OCI-LY7 (cell line): ENCODE measurements at regions not wholly inside any gene's neighbourhood (a gene's known extent, or its start where the extent isn't known, plus 50 kb on each side); places are given as distances from the start of the nearest gene placed in this dataset.

Experiments used
- BruUV-seq: library from RNA; stranded (reverse); fragments of 400-500 nt; replicated peaks from 2 replicates; lab custom pipeline; 2021; lab: Mats Ljungman, UMichigan
- CTCF ChIA-PET: fragments of 300-600 bp; sonication (Branson Sonifier 250); formaldehyde crosslinking; loops from one replicate; lab custom pipeline; 2022; ENCODE audit warnings: antibody characterized with exemption; ENCODE audit not compliant: unreplicated experiment; lab: Charles Lee
- POLR2A ChIA-PET: fragments of 300-600 bp; sonication (Branson Sonifier 250); formaldehyde crosslinking; loops from one replicate; lab custom pipeline; 2022; ENCODE audit warnings: antibody characterized with exemption; lab: Charles Lee
- DNase-seq: peaks from one replicate; pipeline ENCODE4 v3.0.0-alpha.2; 2015; ENCODE audit warnings: low spot score
- H2AFZ ChIP-seq: fragments of 200-600 bp; sonication (generic), shearing (Covaris generic); 2 replicates; pipeline ENCODE4 v1.6.1; 2014; ENCODE audit warnings: mild to moderate bottlenecking, antibody characterized with exemption, low read length, moderate library complexity
- H3K27ac ChIP-seq: fragments of 200-600 bp; sonication (generic); 2 replicates; pipeline ENCODE4 v1.5.1; 2014; ENCODE audit warnings: mixed run types, low read depth, mild to moderate bottlenecking, moderate library complexity, low read length, inconsistent platforms; ENCODE audit not compliant: poor library complexity, severe bottlenecking
- H3K36me3 ChIP-seq: fragments of 200-600 bp; sonication (generic); 2 replicates; pipeline ENCODE4 v1.6.1; 2014; ENCODE audit warnings: mild to moderate bottlenecking, antibody characterized with exemption, low read length, moderate library complexity, mixed read lengths; ENCODE audit not compliant: insufficient read depth
- H3K4me1 ChIP-seq: fragments of 200-600 bp; sonication (generic); 2 replicates; pipeline ENCODE4 v1.5.1; 2014; ENCODE audit warnings: mild to moderate bottlenecking, low read length; ENCODE audit not compliant: insufficient read depth, poor library complexity, severe bottlenecking
- H3K4me2 ChIP-seq: fragments of 200-600 bp; sonication (generic); 2 replicates; pipeline ENCODE4 v1.6.1; 2014; ENCODE audit warnings: mild to moderate bottlenecking, low read length
- H3K4me3 ChIP-seq: fragments of 200-600 bp; sonication (generic); 2 replicates; pipeline ENCODE4 v1.5.1; 2014; ENCODE audit warnings: mild to moderate bottlenecking, low read depth, low read length; ENCODE audit not compliant: poor library complexity, severe bottlenecking
- H3K79me2 ChIP-seq: fragments of 200-600 bp; sonication (generic); 2 replicates; pipeline ENCODE4 v1.6.1; 2016; ENCODE audit warnings: low read depth, mild to moderate bottlenecking, low read length, moderate library complexity, mixed read lengths; ENCODE audit not compliant: insufficient read depth
- H3K9me2 ChIP-seq: fragments of 200-600 bp; sonication (generic); 2 replicates; pipeline ENCODE4 v1.6.1; 2016; ENCODE audit warnings: mild to moderate bottlenecking, low read length, mixed read lengths; ENCODE audit not compliant: insufficient read depth
- H3K9me3 ChIP-seq: fragments of 200-600 bp; sonication (generic); 2 replicates; pipeline ENCODE4 v1.6.1; 2014; ENCODE audit warnings: mild to moderate bottlenecking, mixed run types, low read length, mixed read lengths
- H4K20me1 ChIP-seq: fragments of 200-600 bp; sonication (generic); 2 replicates; pipeline ENCODE4 v1.6.1; 2014; ENCODE audit warnings: mild to moderate bottlenecking, antibody characterized with exemption, low read length, moderate library complexity, mixed read lengths; ENCODE audit not compliant: insufficient read depth
- CTCF ChIP-seq: fragments of 200-600 bp; sonication (generic); conservative IDR thresholded peaks from 2 replicates; pipeline ENCODE4 v1.5.1; 2014; ENCODE audit warnings: mild to moderate bottlenecking, antibody characterized with exemption, low read length, moderate library complexity, mixed read lengths
- EZH2phosphoT487 ChIP-seq: fragments of 200-600 bp; sonication (generic); IDR thresholded peaks from 2 replicates; pipeline ENCODE4 v1.6.1; 2018; ENCODE audit warnings: low read depth, borderline replicate concordance, mild to moderate bottlenecking, mixed run types, antibody characterized with exemption, low read length, moderate library complexity, mixed read lengths
- intact Hi-C: fragments of 100-400 bp; cut with micrococcal nuclease; formaldehyde crosslinking; loops from one replicate; pipeline ENCODE4 v1.10.0; 2022; ENCODE audit not compliant: unreplicated experiment

GRCh38 chr4:134309715-134310114, 108.1 kb upstream of the PABPC4L start:
- no TSS peak for BruUV-seq
- H2AFZ ChIP-seq, result no peak overlapping the region
- no peak overlapping the region for H3K4me3 ChIP-seq
- no peaks in the 10 kb centered on the region for H3K4me1 ChIP-seq
- no peaks in the 10 kb centered on the region for H3K9me2 ChIP-seq
- no peak overlapping the region for H3K4me2 ChIP-seq
- TF ChIP-seq CTCF (no peak), EZH2phosphoT487 (no peak)
- no peak for DNase-seq
- H3K9me3 ChIP-seq, result no peaks in the 10 kb centered on the region
- H3K27ac ChIP-seq, result no peak overlapping the region
- no peaks in the 10 kb centered on the region for H3K36me3 ChIP-seq
- H3K79me2 ChIP-seq, result no peaks in the 10 kb centered on the region
- intact Hi-C loops, result no loop called here
- ChIA-PET POLR2A (interaction anchor here (1.0 to 1.4 kb wide), 2 partner anchors 11 to 19 kb away, joined by 3 read pairs; no protein-coding TSS in a partner anchor), CTCF (interaction anchor here (0.6 kb wide), 1 partner anchor 13 kb away, joined by 3 read pairs; no protein-coding TSS in a partner anchor)
- no peaks in the 10 kb centered on the region for H4K20me1 ChIP-seq

GRCh38 chr4:134308910-134309309, 107.3 kb upstream of the PABPC4L start:
- POLR2A ChIA-PET, result interaction anchor here (1.0 to 1.4 kb wide), 2 partner anchors 10 to 18 kb away, joined by 3 read pairs; no protein-coding TSS in a partner anchor
- intact Hi-C loops, result no loop called here

More at GRCh38 chr4:134308910-134309309, 107.3 kb upstream of the PABPC4L start:
- CTCF ChIA-PET, result interaction anchor here (0.6 kb wide), 1 partner anchor 12 kb away, joined by 3 read pairs; no protein-coding TSS in a partner anchor
- Histone ChIP-seq H3K27ac (no peak overlapping the region), H4K20me1 (no peaks in the 10 kb centered on the region), H2AFZ (no peak overlapping the region), H3K4me1 (no peaks in the 10 kb centered on the region), H3K79me2 (no peaks in the 10 kb centered on the region), H3K4me2 (no peak overlapping the region), H3K9me3 (no peaks in the 10 kb centered on the region), H3K9me2 (no peaks in the 10 kb centered on the region), H3K4me3 (no peak overlapping the region), H3K36me3 (no peaks in the 10 kb centered on the region)
- no peak for DNase-seq
- TF ChIP-seq CTCF, result no peak
- TF ChIP-seq EZH2phosphoT487, result no peak
- BruUV-seq, result no TSS peak
